Embryonic facial prominence (tissue), 1 donor: ENCODE measurements at regions not wholly inside any gene's neighbourhood (a gene's known extent, or its start where the extent isn't known, plus 50 kb on each side); places are given as distances from the start of the nearest gene placed in this dataset.

ENCODE experiments used
- DNase-seq: peaks from one replicate; pipeline ENCODE4 v3.0.0-alpha.2; 2016; ENCODE audit errors: extremely low spot score

GRCh38 chr7:51685794-51686193 lies 369.2 kb upstream of the COBL start:
- no peak for DNase-seq

- no peak for DNase-seq
Observed at GRCh38 chr7:51680594-51681399, 364.2 kb upstream of the COBL start.

GRCh38 chr7:51679358-51679757 lies 362.7 kb upstream of the COBL start:
- no peak for DNase-seq

- no peak for DNase-seq
Observed at GRCh38 chr7:51666751-51667150, 350.1 kb upstream of the COBL start.

GRCh38 chr7:51666266-51666665 lies 349.7 kb upstream of the COBL start:
- DNase-seq, result no peak

GRCh38 chr7:51665045-51665780 lies 348.6 kb upstream of the COBL start:
- no peak for DNase-seq

GRCh38 chr7:51660516-51660915 lies 343.9 kb upstream of the COBL start:
- no peak for DNase-seq

- no peak for DNase-seq
Observed at GRCh38 chr7:51658684-51659083, 342.1 kb upstream of the COBL start.

- peak; percentile 51 for DNase-seq
Observed at GRCh38 chr7:51647931-51648351, 331.3 kb upstream of the COBL start.

- no peak for DNase-seq
Observed at GRCh38 chr7:51647486-51647885, 330.9 kb upstream of the COBL start.

GRCh38 chr7:51645702-51646298 lies 329.2 kb upstream of the COBL start:
- no peak for DNase-seq

- no peak for DNase-seq
Observed at GRCh38 chr7:51645255-51645654, 328.6 kb upstream of the COBL start.

- no peak for DNase-seq
Observed at GRCh38 chr7:51644216-51644615, 327.6 kb upstream of the COBL start.

- DNase-seq, result no peak
Observed at GRCh38 chr7:51640841-51641240, 324.2 kb upstream of the COBL start.

GRCh38 chr7:51639661-51640334 lies 323.2 kb upstream of the COBL start:
- DNase-seq, result no peak

- no peak for DNase-seq
Observed at GRCh38 chr7:51636503-51636902, 319.9 kb upstream of the COBL start.

- DNase-seq, result no peak
Observed at GRCh38 chr7:51635775-51636174, 319.2 kb upstream of the COBL start.

- no peak for DNase-seq
Observed at GRCh38 chr7:51634538-51634937, 317.9 kb upstream of the COBL start.

GRCh38 chr7:51634025-51634424 lies 317.4 kb upstream of the COBL start:
- DNase-seq, result no peak

GRCh38 chr7:51633596-51633995 lies 317.0 kb upstream of the COBL start:
- DNase-seq, result no peak

GRCh38 chr7:51633006-51633405 lies 316.4 kb upstream of the COBL start:
- no peak for DNase-seq

- DNase-seq, result no peak
Observed at GRCh38 chr7:51630933-51631332, 314.3 kb upstream of the COBL start.
